IgD-negative memory B cell (primary cell): ENCODE measurements at regions not wholly inside any gene's neighbourhood (a gene's known extent, or its start where the extent isn't known, plus 50 kb on each side); places are given as distances from the start of the nearest gene placed in this dataset.

Source experiments
- H3K27ac Mint-ChIP-seq, 3 donors: one replicate each; pipeline ENCODE4 v1.8.0; 2020 to 2022; ENCODE audit warnings: mild to moderate bottlenecking in 3 of 3, mixed read lengths in 3 of 3, moderate library complexity in 1 of 3
- H3K27me3 Mint-ChIP-seq: one replicate; pipeline ENCODE4 v1.8.0; 2021; ENCODE audit warnings: mixed read lengths
- H3K36me3 Mint-ChIP-seq: one replicate; pipeline ENCODE4 v1.8.0; 2020; ENCODE audit warnings: mild to moderate bottlenecking, mixed read lengths
- H3K4me1 Mint-ChIP-seq, 3 donors: one replicate each; pipeline ENCODE4 v1.8.0; 2020 to 2022; ENCODE audit warnings: mixed read lengths in 3 of 3, mild to moderate bottlenecking in 1 of 3
- H3K4me3 Mint-ChIP-seq, 4 donors: one replicate each; pipeline ENCODE4 v1.8.0; 2020 to 2022; ENCODE audit warnings: mild to moderate bottlenecking in 4 of 4, mixed read lengths in 4 of 4, moderate library complexity in 3 of 4
- H3K9me3 Mint-ChIP-seq, 3 donors: one replicate each; pipeline ENCODE4 v1.8.0; 2020 to 2021; ENCODE audit warnings: mixed read lengths in 3 of 3, mild to moderate bottlenecking in 1 of 3

- Mint-ChIP-seq H3K4me3 (no peak overlapping the region), H3K4me1 (no peaks in the 10 kb centered on the region), H3K27me3 (no peaks in the 10 kb centered on the region), H3K9me3 (peaks cover 7 to 24% (median 8%) of the 10 kb centered on the region in 3 donors), H3K36me3 (peaks cover 1% of the 10 kb centered on the region), H3K27ac (no peak overlapping the region)
Observed at GRCh38 chr7:136807598-136807997, 60.9 kb upstream of the CHRM2 start.

- Mint-ChIP-seq H3K9me3 (peaks cover 5 to 16% (median 12%) of the 10 kb centered on the region in 3 donors), H3K27ac (no peak overlapping the region), H3K4me3 (no peak overlapping the region), H3K27me3 (no peaks in the 10 kb centered on the region), H3K4me1 (no peaks in the 10 kb centered on the region), H3K36me3 (no peaks in the 10 kb centered on the region)
Observed at GRCh38 chr7:136803028-136803427, 65.4 kb upstream of the CHRM2 start.

DNA sequence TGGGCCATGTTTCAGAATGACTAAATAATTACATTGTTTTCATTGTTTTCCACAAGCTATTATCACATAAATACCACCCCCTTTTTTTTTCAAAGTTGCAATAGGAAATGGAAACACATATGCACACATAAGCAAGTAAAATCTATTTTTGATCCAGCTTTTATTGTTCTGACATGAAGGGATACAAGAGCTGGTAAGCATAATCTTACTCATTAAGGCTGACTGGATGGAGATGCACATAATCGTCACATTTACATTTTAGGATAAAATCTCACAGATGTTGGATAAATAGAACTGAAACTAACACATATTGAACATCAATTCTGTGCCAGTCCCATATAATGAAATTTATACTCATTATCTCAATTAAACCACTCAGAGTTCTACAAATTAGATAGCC, 84.5 kb upstream of the CHRM2 start:
- peaks cover 1 to 10% (median 2%) of the 10 kb centered on the region in 3 donors for H3K9me3 Mint-ChIP-seq
- no peaks in the 10 kb centered on the region for H3K27me3 Mint-ChIP-seq

GRCh38 chr7:136741941-136742340, 126.5 kb upstream of the CHRM2 start:
- peaks cover 3 to 23% (median 4%) of the 10 kb centered on the region in 3 donors for H3K9me3 Mint-ChIP-seq
- no peak overlapping the region for H3K27ac Mint-ChIP-seq
- no peaks in the 10 kb centered on the region for H3K4me1 Mint-ChIP-seq
- H3K27me3 Mint-ChIP-seq: no peaks in the 10 kb centered on the region
- H3K36me3 Mint-ChIP-seq: peaks cover 2% of the 10 kb centered on the region
- no peak overlapping the region for H3K4me3 Mint-ChIP-seq

More for the DNA sequence above, 84.5 kb upstream of the CHRM2 start:
- Mint-ChIP-seq H3K27ac (no peak overlapping the region), H3K36me3 (no peaks in the 10 kb centered on the region), H3K4me3 (no peak overlapping the region), H3K4me1 (no peaks in the 10 kb centered on the region)

GRCh38 chr7:136728945-136729344, 139.5 kb upstream of the CHRM2 start:
- Mint-ChIP-seq H3K27me3 (no peaks in the 10 kb centered on the region), H3K4me3 (no peak overlapping the region), H3K36me3 (no peaks in the 10 kb centered on the region), H3K9me3 (peaks cover 2 to 15% (median 6%) of the 10 kb centered on the region in 3 donors), H3K27ac (no peak overlapping the region), H3K4me1 (no peaks in the 10 kb centered on the region)

DNA sequence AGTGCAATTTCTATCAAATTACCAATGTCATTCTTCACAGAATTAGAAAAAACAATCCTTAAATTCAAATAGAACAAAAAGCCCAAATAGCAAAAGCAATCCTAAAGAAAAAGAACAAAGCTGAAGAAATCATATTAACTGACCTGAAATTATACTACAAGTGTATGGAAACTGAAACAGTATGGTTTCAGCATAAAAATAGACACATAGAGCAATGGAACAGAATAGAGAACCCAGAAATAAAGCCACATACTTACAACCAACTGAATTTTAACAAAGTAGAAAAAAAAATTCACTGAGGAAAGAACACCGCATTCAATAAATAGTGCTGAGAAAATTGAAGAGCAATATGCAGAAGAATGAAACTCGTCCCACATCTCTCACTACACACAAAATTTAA, 142.0 kb upstream of the CHRM2 start:
- H3K9me3 Mint-ChIP-seq: peaks cover 2 to 8% (median 6%) of the 10 kb centered on the region in 3 donors
- H3K27me3 Mint-ChIP-seq: no peaks in the 10 kb centered on the region
- no peaks in the 10 kb centered on the region for H3K36me3 Mint-ChIP-seq
- H3K27ac Mint-ChIP-seq: no peak overlapping the region
- H3K4me1 Mint-ChIP-seq: no peaks in the 10 kb centered on the region
- no peak overlapping the region for H3K4me3 Mint-ChIP-seq

GRCh38 chr7:136717910-136718557, 150.4 kb upstream of the CHRM2 start:
- Mint-ChIP-seq H3K27me3 (no peaks in the 10 kb centered on the region), H3K4me3 (no peak overlapping the region), H3K27ac (peak overlapping the region in 1 of 3 donors; percentile 31), H3K4me1 (no peaks in the 10 kb centered on the region), H3K36me3 (no peaks in the 10 kb centered on the region), H3K9me3 (peaks cover 0 to 8% (median 0%) of the 10 kb centered on the region in 3 donors)

DNA sequence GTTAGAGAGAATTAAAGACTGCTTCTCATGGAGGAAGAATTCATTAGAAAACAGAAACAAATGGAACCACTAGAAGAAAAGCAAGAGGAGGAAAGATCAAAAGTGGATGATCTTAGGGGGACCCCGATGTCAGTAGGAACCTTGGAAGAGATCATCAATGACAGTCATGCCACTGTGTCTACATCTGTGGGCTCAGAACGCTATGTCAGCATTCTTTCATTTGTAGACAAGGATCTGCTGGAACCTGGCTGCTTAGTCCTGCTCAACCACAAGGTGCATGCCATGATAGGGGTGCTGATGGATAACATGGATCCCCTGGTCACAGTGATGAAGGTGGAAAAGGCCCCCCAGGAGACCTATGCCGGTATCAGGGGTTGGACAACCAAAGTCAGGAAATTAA, 154.4 kb upstream of the CHRM2 start:
- Mint-ChIP-seq H3K9me3 (peaks cover 0 to 5% (median 3%) of the 10 kb centered on the region in 3 donors), H3K36me3 (no peaks in the 10 kb centered on the region), H3K4me3 (no peak overlapping the region), H3K4me1 (peaks cover 0 to 1% (median 0%) of the 10 kb centered on the region in 3 donors), H3K27ac (no peak overlapping the region), H3K27me3 (no peaks in the 10 kb centered on the region)

GRCh38 chr7:136710751-136711150, 157.7 kb upstream of the CHRM2 start:
- H3K27me3 Mint-ChIP-seq: no peaks in the 10 kb centered on the region
- H3K9me3 Mint-ChIP-seq: peaks cover 0 to 3% (median 0%) of the 10 kb centered on the region in 3 donors

DNA sequence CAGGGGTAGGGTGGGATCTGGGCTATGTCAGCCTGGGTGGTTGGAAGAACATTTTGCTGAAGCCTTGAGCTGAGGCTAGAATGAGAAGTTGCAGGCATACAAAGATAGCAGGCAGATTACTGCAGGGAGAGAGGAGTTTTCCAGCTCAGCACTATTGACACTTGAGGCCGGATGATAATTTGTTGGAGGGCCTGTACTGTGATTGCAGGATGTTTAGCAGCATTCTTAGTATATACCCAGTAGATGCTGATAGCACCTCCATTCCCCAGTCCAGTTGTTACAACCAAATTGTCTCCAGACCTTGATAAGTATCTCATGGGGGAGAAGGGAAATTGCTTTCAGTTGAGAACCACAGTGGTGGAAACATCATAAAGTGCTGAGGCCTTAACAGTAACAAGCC, 158.6 kb upstream of the CHRM2 start:
- Mint-ChIP-seq H3K27ac (no peak overlapping the region), H3K9me3 (peaks cover 0 to 3% (median 0%) of the 10 kb centered on the region in 3 donors), H3K27me3 (no peaks in the 10 kb centered on the region), H3K4me1 (peaks cover 0 to 1% (median 0%) of the 10 kb centered on the region in 3 donors), H3K4me3 (no peak overlapping the region), H3K36me3 (peaks cover 1% of the 10 kb centered on the region)

More at GRCh38 chr7:136710751-136711150, 157.7 kb upstream of the CHRM2 start:
- peaks cover 1% of the 10 kb centered on the region for H3K36me3 Mint-ChIP-seq
- H3K4me1 Mint-ChIP-seq: peaks cover 0 to 1% (median 0%) of the 10 kb centered on the region in 3 donors
- no peak overlapping the region for H3K27ac Mint-ChIP-seq
- H3K4me3 Mint-ChIP-seq: no peak overlapping the region

- H3K36me3 Mint-ChIP-seq: peaks cover 1% of the 10 kb centered on the region
- no peak overlapping the region for H3K27ac Mint-ChIP-seq
- H3K4me1 Mint-ChIP-seq: no peaks in the 10 kb centered on the region
- H3K9me3 Mint-ChIP-seq: no peaks in the 10 kb centered on the region
- H3K4me3 Mint-ChIP-seq: no peak overlapping the region
- H3K27me3 Mint-ChIP-seq: no peaks in the 10 kb centered on the region
Observed at GRCh38 chr7:136702913-136703312, 165.5 kb upstream of the CHRM2 start.

- Mint-ChIP-seq H3K4me3 (no peak overlapping the region), H3K27ac (no peak overlapping the region), H3K9me3 (peaks cover 0 to 6% (median 0%) of the 10 kb centered on the region in 3 donors), H3K4me1 (no peaks in the 10 kb centered on the region), H3K27me3 (no peaks in the 10 kb centered on the region), H3K36me3 (no peaks in the 10 kb centered on the region)
Observed at GRCh38 chr7:136698977-136699376, 169.5 kb upstream of the CHRM2 start.

DNA sequence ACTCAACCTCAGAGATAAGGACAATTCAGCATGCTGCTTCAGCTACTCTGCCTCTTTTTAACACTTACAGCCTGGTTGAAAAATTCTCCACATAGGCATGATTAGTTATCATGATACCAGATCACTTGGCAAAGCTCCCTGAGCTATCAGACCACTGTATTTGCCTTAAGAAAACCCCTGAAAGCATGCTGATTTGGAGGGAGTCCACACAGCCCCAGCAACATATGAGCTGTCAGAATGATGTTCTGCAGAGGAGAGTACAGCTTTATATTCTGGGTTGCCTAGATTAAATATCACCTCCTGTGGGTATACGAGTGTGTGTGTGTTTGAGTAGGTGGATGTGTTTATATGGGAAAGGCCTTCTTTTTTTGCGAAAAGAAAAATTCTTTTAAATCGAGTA, 170.2 kb upstream of the CHRM2 start:
- H3K9me3 Mint-ChIP-seq: peaks cover 0 to 6% (median 0%) of the 10 kb centered on the region in 3 donors
- H3K4me3 Mint-ChIP-seq: no peak overlapping the region
- no peak overlapping the region for H3K27ac Mint-ChIP-seq
- H3K27me3 Mint-ChIP-seq: no peaks in the 10 kb centered on the region
- no peaks in the 10 kb centered on the region for H3K36me3 Mint-ChIP-seq
- H3K4me1 Mint-ChIP-seq: no peaks in the 10 kb centered on the region

GRCh38 chr7:136697271-136697670, 171.2 kb upstream of the CHRM2 start:
- Mint-ChIP-seq H3K27ac (no peak overlapping the region), H3K4me1 (no peaks in the 10 kb centered on the region), H3K36me3 (no peaks in the 10 kb centered on the region), H3K9me3 (peaks cover 0 to 6% (median 0%) of the 10 kb centered on the region in 3 donors), H3K4me3 (no peak overlapping the region), H3K27me3 (no peaks in the 10 kb centered on the region)

- H3K4me3 Mint-ChIP-seq: no peak overlapping the region
- peaks cover 0 to 6% (median 2%) of the 10 kb centered on the region in 3 donors for H3K9me3 Mint-ChIP-seq
- H3K27me3 Mint-ChIP-seq: no peaks in the 10 kb centered on the region
- H3K36me3 Mint-ChIP-seq: no peaks in the 10 kb centered on the region
- no peaks in the 10 kb centered on the region for H3K4me1 Mint-ChIP-seq
- H3K27ac Mint-ChIP-seq: no peak overlapping the region
Observed at GRCh38 chr7:136693166-136694119, 175.0 kb upstream of the CHRM2 start.
